GM12801 (cell line): ENCODE measurements at regions not wholly inside any gene's neighbourhood (a gene's known extent, or its start where the extent isn't known, plus 50 kb on each side); places are given as distances from the start of the nearest gene placed in this dataset.

Experiments used
- TF ChIP-seq, protein P1 (sequence below): IDR thresholded peaks from one replicate; pipeline ENCODE4 v1.5.1; 2011; ENCODE audit warnings: control low read depth; ENCODE audit not compliant: insufficient read length; ENCODE audit errors: extremely low read depth

DNA sequence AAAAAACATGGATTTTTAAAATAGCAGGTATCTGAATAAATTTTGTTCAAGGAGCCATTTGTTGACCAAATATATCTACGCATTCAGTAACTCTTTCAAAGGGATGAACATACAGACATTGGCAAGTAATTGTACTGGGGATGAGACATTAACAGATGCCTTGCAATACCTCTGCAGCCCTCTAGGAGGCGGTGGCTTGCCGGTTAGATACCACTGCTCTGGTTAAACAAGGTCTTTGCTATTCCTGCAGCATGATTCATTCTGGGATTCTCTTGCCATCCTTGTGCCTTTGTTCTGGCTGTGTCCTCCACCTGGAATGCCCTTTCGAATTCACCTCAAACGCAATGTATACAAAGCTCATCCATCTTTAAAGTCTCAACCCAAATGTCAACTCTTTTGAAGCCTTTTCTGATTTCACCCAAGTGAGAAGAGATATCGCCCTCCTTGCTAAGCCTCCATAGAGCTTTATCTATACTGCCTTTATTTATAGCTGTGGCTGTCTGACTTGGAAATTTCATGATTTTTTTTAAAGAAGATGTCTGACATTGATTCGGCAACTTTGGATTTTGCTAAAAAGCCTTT, 131.0 kb upstream of the SRRM4 start:
- TF ChIP-seq, protein P1, sequence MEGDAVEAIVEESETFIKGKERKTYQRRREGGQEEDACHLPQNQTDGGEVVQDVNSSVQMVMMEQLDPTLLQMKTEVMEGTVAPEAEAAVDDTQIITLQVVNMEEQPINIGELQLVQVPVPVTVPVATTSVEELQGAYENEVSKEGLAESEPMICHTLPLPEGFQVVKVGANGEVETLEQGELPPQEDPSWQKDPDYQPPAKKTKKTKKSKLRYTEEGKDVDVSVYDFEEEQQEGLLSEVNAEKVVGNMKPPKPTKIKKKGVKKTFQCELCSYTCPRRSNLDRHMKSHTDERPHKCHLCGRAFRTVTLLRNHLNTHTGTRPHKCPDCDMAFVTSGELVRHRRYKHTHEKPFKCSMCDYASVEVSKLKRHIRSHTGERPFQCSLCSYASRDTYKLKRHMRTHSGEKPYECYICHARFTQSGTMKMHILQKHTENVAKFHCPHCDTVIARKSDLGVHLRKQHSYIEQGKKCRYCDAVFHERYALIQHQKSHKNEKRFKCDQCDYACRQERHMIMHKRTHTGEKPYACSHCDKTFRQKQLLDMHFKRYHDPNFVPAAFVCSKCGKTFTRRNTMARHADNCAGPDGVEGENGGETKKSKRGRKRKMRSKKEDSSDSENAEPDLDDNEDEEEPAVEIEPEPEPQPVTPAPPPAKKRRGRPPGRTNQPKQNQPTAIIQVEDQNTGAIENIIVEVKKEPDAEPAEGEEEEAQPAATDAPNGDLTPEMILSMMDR = peak; percentile 20

DNA sequence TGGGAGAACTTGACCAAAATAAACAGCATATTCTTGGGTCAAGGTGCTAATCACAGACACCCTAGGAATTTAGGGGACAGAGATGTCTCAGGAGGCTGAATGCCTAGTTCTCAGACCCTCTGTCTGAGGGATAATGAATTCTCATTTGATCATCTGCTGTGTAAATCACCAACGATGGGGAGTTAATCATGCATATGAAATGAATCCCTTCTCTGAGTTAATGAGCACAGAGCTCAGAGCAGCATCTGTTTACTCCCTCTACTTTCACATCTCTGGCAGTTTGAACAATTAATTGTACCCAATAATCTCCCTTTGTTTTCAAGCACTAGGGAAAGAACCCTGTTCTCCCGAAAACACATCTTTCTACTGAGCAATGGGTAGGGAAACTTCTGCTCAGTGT, 129.4 kb upstream of the SRRM4 start:
- TF ChIP-seq, protein P1 = no peak

DNA sequence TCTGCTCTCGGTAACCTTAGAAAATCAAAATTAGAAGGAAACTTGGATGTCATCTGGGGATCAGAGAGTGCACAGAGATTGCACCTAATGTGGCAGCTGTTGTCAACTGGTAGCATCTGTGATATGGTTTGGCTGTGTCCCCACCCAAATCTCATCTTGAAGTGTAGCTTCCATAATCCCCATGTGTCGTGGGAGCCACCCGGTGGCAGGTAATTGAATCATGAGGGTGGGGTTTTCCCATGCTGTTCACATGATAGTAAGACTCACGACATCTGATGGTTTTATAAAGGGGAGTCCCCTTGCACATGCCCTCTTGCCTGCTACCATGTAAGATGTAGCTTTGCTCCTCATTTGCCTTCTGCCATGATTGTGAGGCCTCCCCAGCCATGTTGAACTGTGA, 127.7 kb upstream of the SRRM4 start:
- TF ChIP-seq, protein P1 = no peak

DNA sequence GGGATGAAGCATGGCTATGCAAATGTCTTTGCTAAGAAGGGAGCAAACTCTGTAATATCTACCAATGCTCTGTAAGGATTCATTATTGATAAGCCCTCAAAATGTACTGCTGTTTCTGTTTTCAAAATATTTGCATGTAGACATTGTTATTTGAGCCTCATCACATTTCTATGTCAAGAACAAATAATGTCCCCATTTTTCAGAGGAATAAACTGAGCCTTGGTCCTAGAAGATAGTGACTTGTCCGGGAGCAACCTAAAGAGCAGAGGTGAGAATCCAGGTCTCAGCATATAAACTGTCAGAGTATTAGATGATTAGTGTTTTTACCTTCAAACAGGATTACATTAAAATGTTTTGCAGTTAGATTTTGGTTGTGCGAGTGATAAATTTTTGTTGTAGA, 125.5 kb upstream of the SRRM4 start:
- TF ChIP-seq, protein P1 = no peak

DNA sequence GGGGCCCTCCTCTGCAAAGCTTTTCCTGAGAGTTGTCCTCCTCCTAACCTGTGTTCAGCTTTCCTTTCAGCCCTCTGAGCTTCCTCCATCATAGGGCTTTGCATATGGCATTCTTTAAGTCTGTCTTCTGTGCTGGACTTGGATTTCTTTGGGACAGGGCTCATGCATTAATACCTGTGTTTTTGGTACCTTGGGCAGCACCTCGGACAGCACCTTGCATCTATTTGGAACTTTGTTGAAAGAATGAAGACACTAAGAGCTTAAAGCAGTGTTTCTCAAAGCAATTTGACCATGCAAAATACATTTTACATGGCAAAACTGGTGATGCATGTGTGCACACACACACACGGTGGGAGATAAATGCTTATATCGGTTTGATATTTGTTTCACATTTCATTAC, 115.0 kb upstream of the SRRM4 start:
- TF ChIP-seq, protein P1 = no peak

DNA sequence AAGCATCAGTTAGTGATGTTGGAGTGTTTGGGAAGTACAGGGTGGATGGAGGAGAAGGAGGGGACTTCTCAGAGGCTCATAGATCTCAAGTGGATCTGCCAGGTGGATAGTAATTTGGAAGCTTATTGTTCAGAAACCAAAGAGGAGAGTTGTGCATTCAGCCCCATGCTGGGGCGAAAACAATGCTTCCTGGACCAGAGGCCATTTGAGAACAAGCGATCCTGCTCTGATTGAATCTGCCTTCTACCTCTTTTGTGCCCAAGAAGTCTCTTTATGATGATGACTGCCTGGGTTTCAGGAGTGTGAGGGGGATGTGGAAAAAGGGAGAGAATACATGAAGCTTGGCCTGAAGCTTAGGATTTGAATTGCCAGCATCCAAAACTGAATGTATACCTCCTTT, 110.8 kb upstream of the SRRM4 start:
- TF ChIP-seq, protein P1 = no peak

DNA sequence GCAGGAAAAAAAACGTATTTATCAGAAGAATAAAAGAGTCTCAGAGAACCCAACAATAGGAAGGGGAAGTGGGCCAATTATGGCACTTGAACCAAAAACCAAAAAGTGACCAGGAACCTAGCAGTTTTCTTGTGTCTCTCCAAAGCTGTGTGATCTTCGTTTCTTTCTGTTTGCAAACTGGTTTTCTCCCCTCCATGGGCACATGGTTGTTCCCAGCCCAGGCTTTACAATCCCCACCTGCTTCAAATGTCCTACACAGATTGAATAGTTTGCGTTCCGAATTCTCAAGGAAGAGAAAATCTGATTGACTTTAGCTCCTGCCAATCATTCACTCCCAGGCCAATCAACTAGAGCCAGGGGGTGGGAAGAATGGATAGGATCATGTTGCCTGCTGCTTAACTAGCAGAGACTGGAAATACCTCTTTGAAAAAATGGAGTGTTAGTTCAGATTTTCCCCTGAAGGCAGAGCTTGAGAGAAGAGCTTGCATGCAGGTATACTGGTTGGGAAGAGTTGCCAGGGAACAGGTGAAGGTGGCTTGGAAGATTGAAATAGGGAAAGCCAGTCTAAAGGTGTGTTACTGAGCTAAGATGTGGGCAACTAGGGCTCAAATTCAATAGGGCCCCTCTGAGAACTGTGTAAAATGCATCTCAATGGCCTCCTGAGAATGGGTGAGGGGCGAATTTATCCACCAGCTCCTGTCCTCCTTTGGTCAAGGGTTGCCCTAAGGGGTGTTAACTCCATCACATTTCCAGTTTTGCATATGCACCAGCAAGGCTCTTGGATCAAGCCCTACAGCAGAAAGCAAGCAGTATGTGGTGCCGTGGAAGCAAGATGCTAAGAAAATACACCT, 106.4 kb upstream of the SRRM4 start:
- TF ChIP-seq, protein P1 = no peak
